ENCODE measurements at regions not wholly inside any gene's neighbourhood (a gene's known extent, or its start where the extent isn't known, plus 50 kb on each side); places are given as distances from the start of the nearest gene placed in this dataset.

- TF ChIP-seq CTCF (IDR thresholded peaks at IDR 0.05 in 4 of 5, conservative IDR thresholded peaks at IDR 0.05 in 1 of 5): no peak
- TF ChIP-seq POLR2A (IDR thresholded peaks at IDR 0.05): no peak
Observed at GRCh38 chr20:50381075-50381732, 129.0 kb upstream of the PTPN1 start.

All from gastrocnemius medialis (tissue), 4 donors.